GM23338 (cell line): ENCODE measurements at regions not wholly inside any gene's neighbourhood (a gene's known extent, or its start where the extent isn't known, plus 50 kb on each side); places are given as distances from the start of the nearest gene placed in this dataset.

ENCODE experiments used
- ATAC-seq: fragments of 200-7000 bp; cut with Tn5 transposase; 3 replicates; pipeline ENCODE4 v1.9.1; 2020
- DNase-seq: peaks from one replicate; pipeline ENCODE4 v3.0.0-alpha.2; 2015; ENCODE audit warnings: low spot score
- H2AFZ ChIP-seq: fragments of 200-600 bp; sonication (generic); 2 replicates; pipeline ENCODE4 v1.8.0; 2016; ENCODE audit warnings: antibody characterized with exemption, mild to moderate bottlenecking, moderate library complexity
- H3F3A ChIP-seq: fragments of 200-600 bp; sonication (generic); replicated peaks from 2 replicates; pipeline ENCODE4 v1.8.0; 2017; ENCODE audit warnings: antibody characterized with exemption, mixed run types, low read depth
- H3K27ac ChIP-seq: fragments of 200-600 bp; sonication (generic); 2 replicates; pipeline ENCODE4 v1.6.1; 2016; ENCODE audit warnings: low read depth
- H3K27me3 ChIP-seq: fragments of 200-600 bp; sonication (generic); 2 replicates; pipeline ENCODE4 v1.8.0; 2016; ENCODE audit warnings: mild to moderate bottlenecking, mixed run types, moderate library complexity; ENCODE audit not compliant: insufficient read depth
- H3K36me3 ChIP-seq: fragments of 200-600 bp; sonication (generic); 2 replicates; pipeline ENCODE4 v1.8.0; 2016; ENCODE audit warnings: mild to moderate bottlenecking; ENCODE audit not compliant: insufficient read depth
- H3K4me1 ChIP-seq: fragments of 200-600 bp; sonication (generic); 2 replicates; pipeline ENCODE4 v1.8.0; 2016; ENCODE audit warnings: mild to moderate bottlenecking, moderate library complexity; ENCODE audit not compliant: insufficient read depth
- H3K4me2 ChIP-seq: fragments of 200-600 bp; sonication (generic); 2 replicates; pipeline ENCODE4 v1.7.1; 2017; ENCODE audit warnings: mixed run types
- H3K4me3 ChIP-seq: fragments of 200-600 bp; sonication (generic); 2 replicates; pipeline ENCODE4 v1.6.1; 2016; ENCODE audit warnings: mixed run types
- H3K79me2 ChIP-seq: fragments of 200-600 bp; sonication (generic); replicated peaks from 2 replicates; pipeline ENCODE4 v1.8.0; 2017; ENCODE audit warnings: mild to moderate bottlenecking; ENCODE audit not compliant: insufficient read depth
- H3K9me2 ChIP-seq: fragments of 200-600 bp; sonication (generic); 2 replicates; pipeline ENCODE4 v1.8.0; 2017; ENCODE audit not compliant: insufficient read depth
- H4K20me1 ChIP-seq: fragments of 200-600 bp; sonication (generic); replicated peaks from 2 replicates; pipeline ENCODE4 v1.8.0; 2017; ENCODE audit warnings: mild to moderate bottlenecking; ENCODE audit not compliant: insufficient read depth
- H3K27ac Mint-ChIP-seq: 2 replicates; pipeline ENCODE4 v1.8.0; 2020; ENCODE audit warnings: inconsistent platforms, mild to moderate bottlenecking, moderate library complexity, mixed read lengths
- H3K27me3 Mint-ChIP-seq: 3 replicates; pipeline ENCODE4 v1.8.0; 2022; ENCODE audit warnings: low read depth, mild to moderate bottlenecking, moderate library complexity, mixed read lengths, inconsistent platforms; ENCODE audit not compliant: insufficient read depth, poor library complexity
- H3K36me3 Mint-ChIP-seq: 3 replicates; pipeline ENCODE4 v1.8.0; 2021; ENCODE audit warnings: low read depth, mild to moderate bottlenecking, inconsistent platforms, moderate library complexity, mixed read lengths
- H3K4me1 Mint-ChIP-seq: 3 replicates; pipeline ENCODE4 v1.8.0; 2020; ENCODE audit warnings: mild to moderate bottlenecking, inconsistent platforms, mixed read lengths
- H3K4me3 Mint-ChIP-seq: 3 replicates; pipeline ENCODE4 v1.8.0; 2021; ENCODE audit warnings: moderate library complexity, mild to moderate bottlenecking, inconsistent platforms, mixed read lengths
- H3K9me3 Mint-ChIP-seq: 3 replicates; pipeline ENCODE4 v1.8.0; 2020; ENCODE audit warnings: moderate library complexity, mild to moderate bottlenecking, inconsistent platforms, mixed read lengths
- CREB1 ChIP-seq: fragments of 250-450 bp; sonication (Bioruptor Pico); IDR thresholded peaks from 2 replicates; pipeline ENCODE4 v1.5.0; 2020; ENCODE audit warnings: low read depth, mild to moderate bottlenecking, moderate library complexity
- EZH2phosphoT487 ChIP-seq: fragments of 200-600 bp; sonication (generic); IDR thresholded peaks from one replicate; pipeline ENCODE4 v1.8.1; 2018; ENCODE audit warnings: antibody characterized with exemption; ENCODE audit not compliant: unreplicated experiment
- JUNB ChIP-seq: IDR thresholded peaks from one replicate; pipeline ENCODE4 v1.6.1; 2016; ENCODE audit warnings: antibody characterized with exemption; ENCODE audit not compliant: unreplicated experiment
- STAT1 ChIP-seq: IDR thresholded peaks from one replicate; pipeline ENCODE4 v1.6.1; 2016; ENCODE audit warnings: antibody characterized with exemption; ENCODE audit not compliant: unreplicated experiment
- ZNF114 ChIP-seq: fragments of 250-450 bp; sonication (Bioruptor Pico); IDR thresholded peaks from 2 replicates; pipeline ENCODE4 v1.5.0; 2020; ENCODE audit warnings: mild to moderate bottlenecking, moderate library complexity
- ZNF331 ChIP-seq: fragments of 250-450 bp; sonication (Bioruptor Pico); IDR thresholded peaks from 2 replicates; pipeline ENCODE4 v1.5.0; 2020; ENCODE audit warnings: low read depth, mild to moderate bottlenecking, moderate library complexity
- TF ChIP-seq, protein P1 (sequence below): IDR thresholded peaks from one replicate; pipeline ENCODE4 v1.6.1; 2018; ENCODE audit warnings: antibody characterized with exemption; ENCODE audit not compliant: unreplicated experiment
- TF ChIP-seq, protein P2 (sequence below): fragments of 250-450 bp; sonication (Bioruptor Pico); IDR thresholded peaks from 2 replicates; pipeline ENCODE4 v1.5.0; 2020; ENCODE audit warnings: mild to moderate bottlenecking, moderate library complexity
- TF ChIP-seq, protein P3 (sequence below), 2 experiments: fragments of 200-600 bp in 1 of 2; sonication (generic) in 1 of 2; conservative IDR thresholded peaks; 2 replicates each; pipeline versions ENCODE4 v1.5.1 to v1.6.1; 2016 to 2017; ENCODE audit warnings: antibody characterized with exemption in 2 of 2, low read depth in 2 of 2, mild to moderate bottlenecking in 2 of 2, moderate library complexity in 1 of 2
- TF ChIP-seq, protein P4 (sequence below): IDR thresholded peaks from 2 replicates; pipeline ENCODE4 v1.6.1; 2016; ENCODE audit warnings: antibody characterized with exemption

DNA sequence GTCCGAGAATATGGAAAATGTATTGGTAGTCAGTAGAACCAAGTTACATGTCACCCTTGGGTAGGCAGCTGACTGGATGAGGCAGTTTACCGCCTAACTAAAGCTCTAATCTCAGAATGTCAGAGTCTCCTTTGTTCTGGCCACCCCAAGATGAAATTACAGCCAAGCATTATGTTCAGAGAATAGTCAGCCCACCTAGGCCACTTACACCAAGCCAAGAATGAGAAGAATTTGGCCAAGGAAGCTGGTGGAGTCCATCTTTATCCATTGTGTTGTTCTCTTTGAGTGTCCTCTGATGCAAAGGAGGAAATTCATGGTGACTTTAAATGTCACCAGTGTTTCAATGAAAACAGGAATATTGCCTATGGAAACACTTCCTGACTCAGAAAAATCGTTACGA, 275.1 kb upstream of the MAP3K1 start:
- no peaks in the 10 kb centered on the region for H3K27me3 Mint-ChIP-seq
- DNase-seq = no peak
- H3K27ac Mint-ChIP-seq = no peak overlapping the region
- Histone ChIP-seq H3K79me2 (no peaks in the 10 kb centered on the region), H3K9me2 (peaks cover 9% of the 10 kb centered on the region), H3K27ac (no peak overlapping the region), H3K4me3 (no peak overlapping the region), H2AFZ (no peak overlapping the region), H3K27me3 (no peaks in the 10 kb centered on the region), H3K4me2 (no peak overlapping the region), H3F3A (no peaks in the 10 kb centered on the region), H3K4me1 (no peaks in the 10 kb centered on the region), H3K36me3 (no peaks in the 10 kb centered on the region; the same call in 1 of the 2 replicates), H4K20me1 (no peaks in the 10 kb centered on the region)
- no peaks in the 10 kb centered on the region for H3K9me3 Mint-ChIP-seq
- H3K4me3 Mint-ChIP-seq = no peak overlapping the region
- H3K4me1 Mint-ChIP-seq = peaks cover 5% of the 10 kb centered on the region; the same call in 2 of the 3 replicates
- no peak for ATAC-seq
- TF ChIP-seq ZNF331 (CRISPR knock-in tag) = no peak
- H3K36me3 Mint-ChIP-seq = no peaks in the 10 kb centered on the region

DNA sequence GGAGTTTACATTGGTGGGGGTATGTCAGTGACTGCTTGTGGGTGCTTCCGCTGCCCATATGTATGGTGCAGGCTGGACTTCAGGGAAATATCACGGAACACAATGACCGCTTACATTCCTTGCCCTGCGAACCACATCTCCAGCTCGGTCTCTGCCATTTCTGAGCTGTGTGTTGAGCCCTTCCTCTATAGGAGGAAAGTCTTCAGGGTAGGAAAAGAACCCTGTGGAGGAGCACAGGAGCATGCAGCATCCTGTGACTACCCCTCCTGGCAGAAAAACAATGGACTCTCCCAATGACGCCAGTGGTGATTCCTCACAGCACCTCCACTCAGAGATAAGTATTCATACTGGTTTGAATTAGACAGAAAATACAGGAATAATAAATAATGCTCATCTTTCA, 276.8 kb upstream of the MAP3K1 start:
- Histone ChIP-seq H3K27ac (no peak overlapping the region), H3F3A (no peaks in the 10 kb centered on the region), H2AFZ (no peak overlapping the region), H3K4me2 (no peak overlapping the region), H3K27me3 (no peaks in the 10 kb centered on the region), H3K79me2 (no peaks in the 10 kb centered on the region), H3K4me1 (no peaks in the 10 kb centered on the region), H3K36me3 (no peaks in the 10 kb centered on the region; the same call in 1 of the 2 replicates), H4K20me1 (no peaks in the 10 kb centered on the region), H3K9me2 (peaks cover 12% of the 10 kb centered on the region), H3K4me3 (no peak overlapping the region)
- ATAC-seq (no peak), DNase-seq (no peak)
- Mint-ChIP-seq H3K9me3 (no peaks in the 10 kb centered on the region), H3K4me1 (peaks cover 5% of the 10 kb centered on the region; the same call in 2 of the 3 replicates), H3K4me3 (no peak overlapping the region), H3K36me3 (no peaks in the 10 kb centered on the region), H3K27ac (no peak overlapping the region), H3K27me3 (no peaks in the 10 kb centered on the region)
- no peak for TF ChIP-seq CREB1 (CRISPR knock-in tag)
- TF ChIP-seq, protein P1, sequence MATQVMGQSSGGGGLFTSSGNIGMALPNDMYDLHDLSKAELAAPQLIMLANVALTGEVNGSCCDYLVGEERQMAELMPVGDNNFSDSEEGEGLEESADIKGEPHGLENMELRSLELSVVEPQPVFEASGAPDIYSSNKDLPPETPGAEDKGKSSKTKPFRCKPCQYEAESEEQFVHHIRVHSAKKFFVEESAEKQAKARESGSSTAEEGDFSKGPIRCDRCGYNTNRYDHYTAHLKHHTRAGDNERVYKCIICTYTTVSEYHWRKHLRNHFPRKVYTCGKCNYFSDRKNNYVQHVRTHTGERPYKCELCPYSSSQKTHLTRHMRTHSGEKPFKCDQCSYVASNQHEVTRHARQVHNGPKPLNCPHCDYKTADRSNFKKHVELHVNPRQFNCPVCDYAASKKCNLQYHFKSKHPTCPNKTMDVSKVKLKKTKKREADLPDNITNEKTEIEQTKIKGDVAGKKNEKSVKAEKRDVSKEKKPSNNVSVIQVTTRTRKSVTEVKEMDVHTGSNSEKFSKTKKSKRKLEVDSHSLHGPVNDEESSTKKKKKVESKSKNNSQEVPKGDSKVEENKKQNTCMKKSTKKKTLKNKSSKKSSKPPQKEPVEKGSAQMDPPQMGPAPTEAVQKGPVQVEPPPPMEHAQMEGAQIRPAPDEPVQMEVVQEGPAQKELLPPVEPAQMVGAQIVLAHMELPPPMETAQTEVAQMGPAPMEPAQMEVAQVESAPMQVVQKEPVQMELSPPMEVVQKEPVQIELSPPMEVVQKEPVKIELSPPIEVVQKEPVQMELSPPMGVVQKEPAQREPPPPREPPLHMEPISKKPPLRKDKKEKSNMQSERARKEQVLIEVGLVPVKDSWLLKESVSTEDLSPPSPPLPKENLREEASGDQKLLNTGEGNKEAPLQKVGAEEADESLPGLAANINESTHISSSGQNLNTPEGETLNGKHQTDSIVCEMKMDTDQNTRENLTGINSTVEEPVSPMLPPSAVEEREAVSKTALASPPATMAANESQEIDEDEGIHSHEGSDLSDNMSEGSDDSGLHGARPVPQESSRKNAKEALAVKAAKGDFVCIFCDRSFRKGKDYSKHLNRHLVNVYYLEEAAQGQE = no peak
- TF ChIP-seq, protein P2, sequence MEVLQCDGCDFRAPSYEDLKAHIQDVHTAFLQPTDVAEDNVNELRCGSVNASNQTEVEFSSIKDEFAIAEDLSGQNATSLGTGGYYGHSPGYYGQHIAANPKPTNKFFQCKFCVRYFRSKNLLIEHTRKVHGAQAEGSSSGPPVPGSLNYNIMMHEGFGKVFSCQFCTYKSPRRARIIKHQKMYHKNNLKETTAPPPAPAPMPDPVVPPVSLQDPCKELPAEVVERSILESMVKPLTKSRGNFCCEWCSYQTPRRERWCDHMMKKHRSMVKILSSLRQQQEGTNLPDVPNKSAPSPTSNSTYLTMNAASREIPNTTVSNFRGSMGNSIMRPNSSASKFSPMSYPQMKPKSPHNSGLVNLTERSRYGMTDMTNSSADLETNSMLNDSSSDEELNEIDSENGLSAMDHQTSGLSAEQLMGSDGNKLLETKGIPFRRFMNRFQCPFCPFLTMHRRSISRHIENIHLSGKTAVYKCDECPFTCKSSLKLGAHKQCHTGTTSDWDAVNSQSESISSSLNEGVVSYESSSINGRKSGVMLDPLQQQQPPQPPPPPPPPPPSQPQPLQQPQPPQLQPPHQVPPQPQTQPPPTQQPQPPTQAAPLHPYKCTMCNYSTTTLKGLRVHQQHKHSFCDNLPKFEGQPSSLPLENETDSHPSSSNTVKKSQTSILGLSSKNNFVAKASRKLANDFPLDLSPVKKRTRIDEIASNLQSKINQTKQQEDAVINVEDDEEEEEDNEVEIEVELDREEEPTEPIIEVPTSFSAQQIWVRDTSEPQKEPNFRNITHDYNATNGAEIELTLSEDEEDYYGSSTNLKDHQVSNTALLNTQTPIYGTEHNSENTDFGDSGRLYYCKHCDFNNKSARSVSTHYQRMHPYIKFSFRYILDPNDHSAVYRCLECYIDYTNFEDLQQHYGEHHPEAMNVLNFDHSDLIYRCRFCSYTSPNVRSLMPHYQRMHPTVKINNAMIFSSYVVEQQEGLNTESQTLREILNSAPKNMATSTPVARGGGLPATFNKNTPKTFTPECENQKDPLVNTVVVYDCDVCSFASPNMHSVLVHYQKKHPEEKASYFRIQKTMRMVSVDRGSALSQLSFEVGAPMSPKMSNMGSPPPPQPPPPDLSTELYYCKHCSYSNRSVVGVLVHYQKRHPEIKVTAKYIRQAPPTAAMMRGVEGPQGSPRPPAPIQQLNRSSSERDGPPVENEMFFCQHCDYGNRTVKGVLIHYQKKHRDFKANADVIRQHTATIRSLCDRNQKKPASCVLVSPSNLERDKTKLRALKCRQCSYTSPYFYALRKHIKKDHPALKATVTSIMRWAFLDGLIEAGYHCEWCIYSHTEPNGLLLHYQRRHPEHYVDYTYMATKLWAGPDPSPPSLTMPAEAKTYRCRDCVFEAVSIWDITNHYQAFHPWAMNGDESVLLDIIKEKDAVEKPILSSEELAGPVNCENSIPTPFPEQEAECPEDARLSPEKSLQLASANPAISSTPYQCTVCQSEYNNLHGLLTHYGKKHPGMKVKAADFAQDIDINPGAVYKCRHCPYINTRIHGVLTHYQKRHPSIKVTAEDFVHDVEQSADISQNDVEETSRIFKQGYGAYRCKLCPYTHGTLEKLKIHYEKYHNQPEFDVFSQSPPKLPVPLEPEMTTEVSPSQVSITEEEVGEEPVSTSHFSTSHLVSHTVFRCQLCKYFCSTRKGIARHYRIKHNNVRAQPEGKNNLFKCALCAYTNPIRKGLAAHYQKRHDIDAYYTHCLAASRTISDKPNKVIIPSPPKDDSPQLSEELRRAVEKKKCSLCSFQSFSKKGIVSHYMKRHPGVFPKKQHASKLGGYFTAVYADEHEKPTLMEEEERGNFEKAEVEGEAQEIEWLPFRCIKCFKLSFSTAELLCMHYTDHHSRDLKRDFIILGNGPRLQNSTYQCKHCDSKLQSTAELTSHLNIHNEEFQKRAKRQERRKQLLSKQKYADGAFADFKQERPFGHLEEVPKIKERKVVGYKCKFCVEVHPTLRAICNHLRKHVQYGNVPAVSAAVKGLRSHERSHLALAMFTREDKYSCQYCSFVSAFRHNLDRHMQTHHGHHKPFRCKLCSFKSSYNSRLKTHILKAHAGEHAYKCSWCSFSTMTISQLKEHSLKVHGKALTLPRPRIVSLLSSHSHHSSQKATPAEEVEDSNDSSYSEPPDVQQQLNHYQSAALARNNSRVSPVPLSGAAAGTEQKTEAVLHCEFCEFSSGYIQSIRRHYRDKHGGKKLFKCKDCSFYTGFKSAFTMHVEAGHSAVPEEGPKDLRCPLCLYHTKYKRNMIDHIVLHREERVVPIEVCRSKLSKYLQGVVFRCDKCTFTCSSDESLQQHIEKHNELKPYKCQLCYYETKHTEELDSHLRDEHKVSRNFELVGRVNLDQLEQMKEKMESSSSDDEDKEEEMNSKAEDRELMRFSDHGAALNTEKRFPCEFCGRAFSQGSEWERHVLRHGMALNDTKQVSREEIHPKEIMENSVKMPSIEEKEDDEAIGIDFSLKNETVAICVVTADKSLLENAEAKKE (CRISPR knock-in tag) = no peak
- no peak for TF ChIP-seq JUNB
- no peak for TF ChIP-seq STAT1
- TF ChIP-seq EZH2phosphoT487 = no peak
- TF ChIP-seq, protein P3, sequence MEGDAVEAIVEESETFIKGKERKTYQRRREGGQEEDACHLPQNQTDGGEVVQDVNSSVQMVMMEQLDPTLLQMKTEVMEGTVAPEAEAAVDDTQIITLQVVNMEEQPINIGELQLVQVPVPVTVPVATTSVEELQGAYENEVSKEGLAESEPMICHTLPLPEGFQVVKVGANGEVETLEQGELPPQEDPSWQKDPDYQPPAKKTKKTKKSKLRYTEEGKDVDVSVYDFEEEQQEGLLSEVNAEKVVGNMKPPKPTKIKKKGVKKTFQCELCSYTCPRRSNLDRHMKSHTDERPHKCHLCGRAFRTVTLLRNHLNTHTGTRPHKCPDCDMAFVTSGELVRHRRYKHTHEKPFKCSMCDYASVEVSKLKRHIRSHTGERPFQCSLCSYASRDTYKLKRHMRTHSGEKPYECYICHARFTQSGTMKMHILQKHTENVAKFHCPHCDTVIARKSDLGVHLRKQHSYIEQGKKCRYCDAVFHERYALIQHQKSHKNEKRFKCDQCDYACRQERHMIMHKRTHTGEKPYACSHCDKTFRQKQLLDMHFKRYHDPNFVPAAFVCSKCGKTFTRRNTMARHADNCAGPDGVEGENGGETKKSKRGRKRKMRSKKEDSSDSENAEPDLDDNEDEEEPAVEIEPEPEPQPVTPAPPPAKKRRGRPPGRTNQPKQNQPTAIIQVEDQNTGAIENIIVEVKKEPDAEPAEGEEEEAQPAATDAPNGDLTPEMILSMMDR (conservative IDR thresholded peaks at IDR 0.05; ENCODE audit: low read depth in 2 of 2) = no peak
- TF ChIP-seq ZNF331 (CRISPR knock-in tag) = no peak
- TF ChIP-seq, protein P4, sequence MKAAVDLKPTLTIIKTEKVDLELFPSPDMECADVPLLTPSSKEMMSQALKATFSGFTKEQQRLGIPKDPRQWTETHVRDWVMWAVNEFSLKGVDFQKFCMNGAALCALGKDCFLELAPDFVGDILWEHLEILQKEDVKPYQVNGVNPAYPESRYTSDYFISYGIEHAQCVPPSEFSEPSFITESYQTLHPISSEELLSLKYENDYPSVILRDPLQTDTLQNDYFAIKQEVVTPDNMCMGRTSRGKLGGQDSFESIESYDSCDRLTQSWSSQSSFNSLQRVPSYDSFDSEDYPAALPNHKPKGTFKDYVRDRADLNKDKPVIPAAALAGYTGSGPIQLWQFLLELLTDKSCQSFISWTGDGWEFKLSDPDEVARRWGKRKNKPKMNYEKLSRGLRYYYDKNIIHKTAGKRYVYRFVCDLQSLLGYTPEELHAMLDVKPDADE = no peak
- no peak for TF ChIP-seq ZNF114 (CRISPR knock-in tag)
